ENCODE measurements at regions not wholly inside any gene's neighbourhood (a gene's known extent, or its start where the extent isn't known, plus 50 kb on each side); places are given as distances from the start of the nearest gene placed in this dataset.

GRCh38 chr6:74745670-74746069, 460.2 kb downstream of the COL12A1 start:
- TF ChIP-seq REST (IDR thresholded peaks at IDR 0.05; ENCODE audit: insufficient read depth in 1 of 2, low read depth in 2 of 2, low read length in 2 of 2) (no peak), SIN3A (IDR thresholded peaks at IDR 0.05; ENCODE audit: borderline replicate concordance, insufficient read depth, low read length) (no peak), POLR2AphosphoS5 (IDR thresholded peaks at IDR 0.05; ENCODE audit: low read depth, low read length) (no peak)

All from PFSK-1 (cell line).